ENCODE measurements at regions not wholly inside any gene's neighbourhood (a gene's known extent, or its start where the extent isn't known, plus 50 kb on each side); places are given as distances from the start of the nearest gene placed in this dataset.
"Not testable (repeated sequence)": the region's sequence is repeated elsewhere in the genome, so short reads cannot be mapped to it uniquely, and the experiment has no call there.

DNA sequence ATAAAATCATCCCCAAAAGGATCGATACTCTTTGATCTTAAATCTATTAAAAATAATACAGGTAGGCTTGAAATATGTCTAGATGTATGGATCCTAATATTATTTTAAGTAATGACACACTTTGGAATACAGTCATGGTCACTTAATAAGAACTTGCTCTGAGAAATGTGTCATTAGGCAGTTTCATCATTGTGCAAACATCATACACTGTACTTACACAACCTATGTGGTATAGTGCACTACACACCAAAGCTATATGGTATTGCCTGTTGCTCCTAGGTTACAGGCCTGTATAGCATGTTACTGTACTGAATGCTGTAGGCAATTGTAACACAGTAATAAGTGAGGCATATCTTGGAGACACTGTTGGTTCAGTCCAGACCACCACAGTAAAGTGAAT is 307.1 kb downstream of the RAP2B start:
- TF ChIP-seq, protein P1, sequence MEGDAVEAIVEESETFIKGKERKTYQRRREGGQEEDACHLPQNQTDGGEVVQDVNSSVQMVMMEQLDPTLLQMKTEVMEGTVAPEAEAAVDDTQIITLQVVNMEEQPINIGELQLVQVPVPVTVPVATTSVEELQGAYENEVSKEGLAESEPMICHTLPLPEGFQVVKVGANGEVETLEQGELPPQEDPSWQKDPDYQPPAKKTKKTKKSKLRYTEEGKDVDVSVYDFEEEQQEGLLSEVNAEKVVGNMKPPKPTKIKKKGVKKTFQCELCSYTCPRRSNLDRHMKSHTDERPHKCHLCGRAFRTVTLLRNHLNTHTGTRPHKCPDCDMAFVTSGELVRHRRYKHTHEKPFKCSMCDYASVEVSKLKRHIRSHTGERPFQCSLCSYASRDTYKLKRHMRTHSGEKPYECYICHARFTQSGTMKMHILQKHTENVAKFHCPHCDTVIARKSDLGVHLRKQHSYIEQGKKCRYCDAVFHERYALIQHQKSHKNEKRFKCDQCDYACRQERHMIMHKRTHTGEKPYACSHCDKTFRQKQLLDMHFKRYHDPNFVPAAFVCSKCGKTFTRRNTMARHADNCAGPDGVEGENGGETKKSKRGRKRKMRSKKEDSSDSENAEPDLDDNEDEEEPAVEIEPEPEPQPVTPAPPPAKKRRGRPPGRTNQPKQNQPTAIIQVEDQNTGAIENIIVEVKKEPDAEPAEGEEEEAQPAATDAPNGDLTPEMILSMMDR (IDR thresholded peaks at IDR 0.05; ENCODE audit: extremely low read depth, missing control alignments), result no peak
- no peak for DNase-seq (ENCODE audit: low spot score)

DNA sequence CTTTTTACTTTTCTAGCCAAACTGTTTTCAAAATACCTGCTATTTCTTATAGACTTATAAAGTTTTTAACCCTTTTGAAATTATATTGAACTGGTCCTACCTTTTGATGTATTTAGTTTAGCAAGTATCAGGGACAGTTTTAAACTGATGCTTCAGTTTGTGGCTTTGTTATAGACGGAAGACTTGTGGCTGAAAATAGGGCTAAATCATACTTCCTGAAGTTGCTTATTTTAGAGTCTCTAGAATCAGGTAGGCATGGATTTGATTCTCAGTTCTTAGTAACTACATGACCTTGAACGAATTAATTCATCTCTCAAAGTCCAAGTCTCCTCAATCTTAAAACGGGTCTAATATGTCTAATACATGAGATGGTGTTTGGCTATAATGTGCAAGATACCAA is 322.8 kb downstream of the RAP2B start:
- DNase-seq (ENCODE audit: low spot score), result no peak
- TF ChIP-seq, protein P1 (IDR thresholded peaks at IDR 0.05; ENCODE audit: extremely low read depth, missing control alignments), result no peak

DNA sequence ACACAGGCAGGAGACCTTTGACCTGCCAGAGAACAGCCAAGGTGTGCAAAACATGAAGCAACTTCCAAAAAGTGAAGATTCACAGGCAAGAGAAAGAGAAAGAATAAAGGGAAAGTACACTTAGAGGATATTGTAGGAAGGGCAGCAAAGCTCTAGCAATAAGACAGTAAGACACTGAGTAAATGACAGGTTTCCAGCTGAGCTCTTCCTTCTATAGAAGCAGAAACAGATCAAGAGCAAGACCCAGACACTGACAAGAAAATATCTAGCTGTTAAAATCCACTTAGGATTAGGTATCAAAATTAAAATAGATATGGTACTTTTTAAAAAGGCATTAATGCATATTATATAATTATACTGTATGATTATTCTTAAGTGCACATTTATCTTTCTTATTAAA is 333.4 kb downstream of the RAP2B start:
- TF ChIP-seq, protein P1 (IDR thresholded peaks at IDR 0.05; ENCODE audit: extremely low read depth, missing control alignments), result no peak
- DNase-seq (ENCODE audit: low spot score), result no peak

DNA sequence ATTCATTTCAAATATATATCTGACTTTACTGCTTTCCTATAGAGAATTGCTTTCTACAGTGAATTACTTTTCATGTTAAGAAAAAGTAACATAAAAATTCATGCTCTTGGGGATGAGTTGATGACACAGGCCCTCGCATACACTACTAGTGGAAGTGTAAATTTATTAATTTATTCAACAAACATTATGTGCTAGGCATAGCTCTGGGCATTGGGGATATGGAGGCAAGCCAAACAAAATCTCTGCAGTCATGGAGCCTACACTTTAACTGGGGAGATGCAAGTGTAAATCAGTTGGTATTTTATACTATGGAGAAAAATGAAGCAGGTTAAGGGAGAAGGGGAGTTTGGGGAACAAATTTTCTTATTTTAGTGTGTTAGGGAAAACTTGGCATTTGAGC is 340.7 kb downstream of the RAP2B start:
- TF ChIP-seq, protein P1 (IDR thresholded peaks at IDR 0.05; ENCODE audit: extremely low read depth, missing control alignments), result no peak
- DNase-seq (ENCODE audit: low spot score), result no peak

DNA sequence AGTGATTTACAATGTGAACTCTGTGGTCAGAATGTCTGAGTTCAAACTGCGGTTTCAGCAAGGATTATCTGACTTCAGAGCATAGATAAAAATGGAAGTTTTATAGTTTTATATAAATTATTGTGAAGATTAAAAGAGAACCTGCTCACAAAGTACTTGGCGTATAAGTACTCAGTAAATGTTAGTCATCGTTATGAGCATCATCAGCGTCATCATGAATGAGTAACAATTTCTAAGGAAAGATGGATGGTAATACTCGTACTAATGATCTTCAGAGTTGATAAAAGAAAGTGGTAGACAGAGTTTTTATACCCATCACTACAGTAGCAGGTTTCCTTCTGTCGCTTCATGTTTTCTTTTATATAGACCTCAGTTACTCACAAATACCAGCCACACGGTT is 341.8 kb downstream of the RAP2B start:
- DNase-seq (ENCODE audit: low spot score), result no peak
- TF ChIP-seq, protein P1 (IDR thresholded peaks at IDR 0.05; ENCODE audit: extremely low read depth, missing control alignments), result no peak

DNA sequence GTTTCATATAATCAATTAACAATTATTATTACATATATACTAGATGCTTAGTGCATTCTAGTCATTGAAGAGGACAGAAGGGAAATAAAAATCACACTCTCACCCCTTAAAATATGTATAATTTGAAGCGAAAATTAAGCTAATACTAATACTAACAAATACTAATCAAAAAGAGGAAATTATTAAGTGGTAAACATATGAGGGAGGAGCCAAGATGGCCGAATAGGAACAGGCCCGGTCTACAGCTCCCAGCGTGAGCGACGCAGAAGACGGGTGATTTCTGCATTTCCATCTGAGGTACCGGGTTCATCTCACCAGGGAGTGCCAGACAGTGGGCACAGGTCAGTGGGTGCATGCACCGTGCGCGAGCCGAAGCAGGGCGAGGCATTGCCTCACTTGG is 344.2 kb downstream of the RAP2B start:
- not testable (repeated sequence) for DNase-seq (ENCODE audit: low spot score)

DNA sequence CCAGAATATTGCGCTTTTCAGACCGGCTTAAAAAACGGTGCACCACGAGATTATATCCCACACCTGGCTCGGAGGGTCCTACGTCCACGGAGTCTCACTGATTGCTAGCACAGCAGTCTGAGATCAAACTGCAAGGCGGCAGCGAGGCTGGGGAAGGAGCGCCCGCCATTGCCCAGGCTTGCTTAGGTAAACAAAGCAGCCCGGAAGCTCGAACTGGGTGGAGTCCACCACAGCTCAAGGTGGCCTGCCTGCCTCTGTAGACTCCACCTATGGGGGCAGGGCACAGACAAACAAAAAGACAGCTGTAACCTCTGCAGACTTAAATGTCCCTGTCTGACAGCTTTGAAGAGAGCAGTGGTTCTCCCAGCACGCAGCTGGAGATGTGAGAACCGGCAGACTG is 344.7 kb downstream of the RAP2B start:
- not testable (repeated sequence) for DNase-seq (ENCODE audit: low spot score)

DNA sequence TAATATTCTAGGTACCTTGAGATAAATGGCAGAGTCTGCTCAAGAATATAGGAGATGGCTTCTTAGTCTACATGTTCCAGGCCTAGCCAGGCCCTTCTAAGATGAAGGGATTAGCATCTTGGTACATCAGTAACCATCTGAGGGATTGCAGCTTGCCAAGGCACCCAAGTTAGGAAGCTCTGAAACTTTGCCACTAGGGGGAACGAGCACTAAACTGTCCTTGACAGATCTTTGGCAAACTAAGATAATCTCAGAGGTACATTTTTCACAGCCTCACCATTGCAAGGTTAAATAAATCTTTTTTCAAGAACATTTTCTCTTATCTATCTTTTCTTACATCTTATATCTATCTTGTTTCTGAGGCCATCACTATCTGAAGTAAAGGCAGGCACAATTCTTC is 351.2 kb downstream of the RAP2B start:
- TF ChIP-seq, protein P1 (IDR thresholded peaks at IDR 0.05; ENCODE audit: extremely low read depth, missing control alignments), result no peak
- no peak for DNase-seq (ENCODE audit: low spot score)

DNA sequence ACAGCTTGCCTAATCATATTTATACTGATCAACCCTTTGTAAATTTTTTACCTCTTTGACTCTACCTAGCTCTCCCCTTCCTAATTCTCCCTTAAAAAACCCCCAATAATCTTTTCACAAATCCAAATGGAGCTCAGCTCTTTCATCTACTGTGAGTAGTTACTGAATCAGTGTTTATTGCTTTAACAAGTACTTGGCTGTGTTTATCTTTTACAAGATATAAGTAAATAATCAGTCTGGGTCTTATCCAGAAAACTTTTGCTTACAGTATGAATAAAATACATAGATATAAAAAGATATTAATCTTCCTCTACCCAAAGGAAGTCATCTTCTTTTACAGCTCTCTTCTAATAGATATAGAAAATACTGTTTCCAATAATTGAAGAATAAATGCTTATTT is 366.4 kb downstream of the RAP2B start:
- DNase-seq (ENCODE audit: low spot score), result no peak

More for the DNA sequence above, 366.4 kb downstream of the RAP2B start:
- TF ChIP-seq, protein P1 (IDR thresholded peaks at IDR 0.05; ENCODE audit: extremely low read depth, missing control alignments), result no peak
